HG03139 (cell line): ENCODE measurements at regions not wholly inside any gene's neighbourhood (a gene's known extent, or its start where the extent isn't known, plus 50 kb on each side); places are given as distances from the start of the nearest gene placed in this dataset.
A peak's percentile ranks its signal among the peaks of the same experiment; 100 is the strongest.

Experiments
- ATAC-seq: cut with Tn5 transposase; IDR thresholded peaks from one replicate; pipeline ENCODE4 v1.9.1; 2021; ENCODE audit not compliant: unreplicated experiment

DNA sequence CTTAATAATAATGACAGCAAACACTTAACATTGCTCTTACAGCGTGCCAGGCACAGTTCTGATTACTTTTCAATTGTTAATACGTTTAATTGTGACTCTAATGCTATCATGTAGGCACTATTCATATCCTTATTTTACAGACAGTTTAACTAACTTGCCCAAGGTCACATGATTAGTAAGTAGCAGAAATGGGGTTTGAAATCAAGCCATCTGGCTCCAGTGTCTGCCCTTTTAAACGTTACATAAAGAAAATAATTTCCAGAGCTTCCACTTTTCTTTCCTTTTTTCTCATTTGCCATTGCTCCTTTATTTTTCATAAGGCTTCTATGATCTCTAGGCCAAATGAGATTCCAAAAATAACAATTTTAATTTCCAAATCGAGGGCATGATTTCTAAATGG is 50.6 kb upstream of the IKZF2 start:
- no peak for ATAC-seq

DNA sequence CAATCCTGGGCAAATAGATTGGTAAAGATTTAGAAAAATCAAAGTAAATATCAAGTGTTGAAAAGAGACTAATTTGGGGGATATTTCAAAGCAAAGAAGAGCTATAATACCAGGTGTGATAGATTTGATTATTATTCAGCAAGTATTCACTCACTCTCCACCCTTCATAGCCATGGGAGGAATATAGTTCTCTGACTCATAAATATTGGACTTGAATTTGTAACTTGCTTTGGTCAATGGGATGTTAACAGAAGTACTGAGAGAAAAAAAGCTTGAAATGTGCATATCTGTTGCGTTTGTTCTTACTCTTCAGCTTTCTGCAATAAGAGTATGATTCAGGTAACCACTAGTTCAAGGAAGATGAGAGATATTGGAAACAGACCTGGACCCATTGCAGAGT is 54.5 kb upstream of the IKZF2 start:
- ATAC-seq, result no peak

GRCh38 chr2:213213186-213213585 is 61.8 kb upstream of the IKZF2 start:
- no peak for ATAC-seq

DNA sequence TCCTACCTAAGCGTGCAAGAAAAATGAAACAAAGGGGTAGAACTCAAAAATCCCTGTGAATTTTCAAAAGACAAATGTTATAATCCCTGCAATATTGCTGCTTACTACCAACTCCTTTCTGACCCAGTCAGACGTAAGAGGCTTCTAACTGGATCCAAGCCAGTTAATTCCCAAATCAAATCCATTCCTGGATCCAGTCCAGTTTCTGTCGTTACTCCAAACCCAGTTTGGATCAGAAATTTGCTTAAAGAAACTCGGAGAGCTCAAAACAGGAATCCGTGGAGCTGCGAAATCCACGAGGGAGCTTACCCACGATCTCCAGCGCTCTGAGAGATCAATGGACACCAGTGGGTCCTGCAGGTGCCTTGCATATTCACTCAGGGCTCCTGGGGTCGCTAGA is 62.8 kb upstream of the IKZF2 start:
- ATAC-seq, result no peak

- no peak for ATAC-seq
These were observed 65.0 kb upstream of the IKZF2 start for GRCh38 chr2:213216461-213216860.

DNA sequence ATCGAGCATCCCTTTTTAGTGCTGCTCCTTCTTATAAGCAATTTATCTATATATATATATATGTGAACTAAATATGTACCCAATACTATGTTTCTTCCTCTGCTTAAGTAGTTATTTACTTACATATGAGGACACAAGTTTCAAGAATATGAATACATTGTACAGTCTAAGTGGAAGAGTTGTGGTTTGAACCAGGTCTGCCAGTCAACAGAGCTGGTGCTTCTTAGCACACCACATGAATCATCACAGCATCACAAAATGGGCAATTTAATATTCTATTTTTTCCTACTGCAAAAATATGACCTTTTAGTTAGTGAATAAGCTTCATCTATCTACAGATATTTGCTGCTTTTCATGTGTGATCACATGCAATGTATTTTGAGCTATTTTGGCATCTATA is 64.4 kb upstream of the SPAG16 start:
- ATAC-seq, result no peak

- ATAC-seq, result peak; percentile 50
These were observed 63.2 kb upstream of the SPAG16 start for GRCh38 chr2:213220967-213221603.

DNA sequence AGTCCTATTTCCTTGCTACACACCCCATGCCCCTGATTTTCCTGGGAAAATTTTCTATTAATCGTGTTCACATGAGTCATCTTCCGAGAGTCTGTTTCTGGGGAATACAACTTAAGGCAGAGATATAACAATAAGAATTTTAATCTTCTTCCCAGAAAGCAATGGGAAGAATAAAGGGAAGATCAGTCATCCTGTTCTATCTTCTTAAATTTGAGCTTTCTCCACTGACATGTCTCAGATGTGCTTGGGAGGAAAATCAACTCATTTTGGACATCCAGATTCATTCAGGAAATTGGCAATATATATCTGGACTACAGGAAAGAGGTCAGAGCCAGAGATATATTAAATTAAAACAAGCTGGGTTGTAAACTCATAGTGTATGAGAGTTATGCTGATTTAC is 62.3 kb upstream of the SPAG16 start:
- no peak for ATAC-seq

DNA sequence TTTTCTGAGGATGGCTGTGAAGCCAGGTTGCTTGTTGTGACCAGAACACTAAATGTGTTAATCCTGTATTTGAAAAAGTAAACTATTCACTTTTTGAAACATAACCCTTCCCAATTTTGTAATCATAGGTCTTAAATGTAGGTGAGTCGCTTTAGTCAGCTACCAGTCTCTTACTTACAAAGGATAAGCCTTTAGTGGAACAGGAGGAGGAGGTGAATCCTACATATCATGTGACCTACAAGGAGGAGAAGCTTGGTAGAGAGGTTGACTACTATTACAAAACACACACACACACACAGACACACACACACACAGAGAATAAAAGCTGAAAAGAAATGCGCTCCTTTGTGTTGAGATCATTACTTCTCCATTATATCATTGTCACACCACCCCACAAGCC is 59.9 kb upstream of the SPAG16 start:
- ATAC-seq, result no peak

GRCh38 chr2:213225866-213226265 is 58.4 kb upstream of the SPAG16 start:
- ATAC-seq, result no peak

- peak; percentile 87 for ATAC-seq
These were observed 56.8 kb upstream of the SPAG16 start for GRCh38 chr2:213227458-213227857.

DNA sequence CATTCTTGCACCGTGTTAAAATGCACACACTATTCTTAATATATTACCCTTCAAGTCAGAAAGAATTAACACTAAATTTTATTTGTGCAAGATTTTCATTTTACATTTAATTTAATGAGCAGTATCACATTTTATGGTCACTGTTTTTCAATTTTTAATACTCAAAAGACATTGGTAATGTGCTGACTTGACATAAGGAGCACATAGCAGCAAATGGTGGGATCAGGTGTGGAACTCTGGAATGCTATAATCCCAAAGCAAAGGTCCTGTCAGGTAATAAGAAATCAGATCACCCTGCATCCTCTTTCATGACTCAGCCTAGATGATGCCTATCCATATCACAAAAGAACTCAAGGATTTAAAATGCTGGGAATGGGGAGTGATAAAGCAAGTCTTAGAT is 55.6 kb upstream of the SPAG16 start:
- no peak for ATAC-seq

DNA sequence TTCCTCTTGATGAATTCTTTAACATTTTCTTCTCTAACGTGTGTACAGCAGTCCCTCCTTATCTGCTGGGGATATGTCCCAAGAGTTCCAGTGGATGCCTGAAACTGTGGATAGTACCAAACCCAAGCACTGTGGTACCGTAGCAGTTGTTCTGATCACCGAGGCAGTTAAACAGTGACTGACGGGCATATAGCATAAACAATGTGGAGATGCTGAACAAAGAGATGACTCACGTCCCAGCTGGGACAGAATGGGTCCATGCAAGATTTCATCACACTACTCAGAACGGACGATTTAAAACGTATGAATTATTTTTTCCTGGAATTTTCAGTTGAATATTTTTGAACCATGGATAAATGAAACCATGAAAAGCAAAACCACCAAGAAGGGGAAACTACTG is 54.5 kb upstream of the SPAG16 start:
- ATAC-seq, result no peak

DNA sequence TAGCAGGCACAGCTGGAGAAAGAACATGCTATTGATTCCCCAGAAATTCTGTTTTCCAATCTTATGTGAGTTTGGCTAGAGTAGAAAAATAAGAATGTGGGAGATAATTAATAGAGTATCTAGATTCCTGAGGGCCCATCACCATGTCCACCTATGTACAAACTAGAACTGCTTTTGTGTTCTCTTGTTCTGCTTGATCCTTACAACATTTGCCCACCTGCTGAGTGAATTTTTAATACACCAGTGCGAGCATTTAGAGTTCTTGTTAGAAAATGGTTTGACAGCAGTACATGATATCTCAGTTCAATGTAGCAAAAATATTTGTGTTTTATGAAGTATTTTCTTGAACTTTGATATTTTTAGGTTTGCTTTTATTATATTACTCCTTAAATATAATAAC is 52.3 kb upstream of the SPAG16 start:
- no peak for ATAC-seq

DNA sequence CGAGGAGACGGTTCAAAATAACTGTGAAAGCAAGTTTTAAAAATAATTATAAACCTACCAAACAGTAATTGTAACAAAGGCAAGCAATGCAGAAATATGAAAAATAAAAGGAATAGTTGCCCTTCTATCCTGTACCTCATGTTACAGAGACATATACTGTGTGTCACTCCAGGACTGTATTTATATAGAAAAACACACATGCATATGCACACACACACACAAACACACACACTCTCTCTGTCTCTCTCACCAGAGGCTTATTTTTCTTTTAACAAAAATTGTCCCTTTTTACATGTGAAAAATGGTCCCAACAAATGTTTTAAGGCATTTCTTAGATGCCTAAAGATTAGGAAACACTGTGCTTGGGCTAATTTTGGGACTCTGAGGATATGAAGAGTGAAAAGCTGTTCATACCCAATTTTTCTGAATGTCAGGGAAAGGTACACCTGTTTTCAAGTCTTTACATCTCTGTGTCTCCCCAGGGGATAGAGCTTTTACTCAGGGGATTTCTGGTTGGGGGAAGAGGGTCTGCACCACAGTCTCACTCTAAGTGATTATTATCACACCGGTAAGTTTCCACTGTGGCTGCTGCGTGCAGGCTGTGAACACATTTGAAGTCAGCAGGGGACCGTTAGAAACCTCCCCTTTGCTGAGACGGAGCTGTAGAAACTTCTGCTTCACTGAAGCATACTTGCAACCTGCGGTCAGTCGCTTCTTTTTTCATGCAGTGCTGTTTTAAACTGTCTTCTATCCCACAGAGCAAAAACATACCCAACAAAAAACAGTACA is 51.4 kb upstream of the SPAG16 start:
- peak; percentile 88 for ATAC-seq

GRCh38 chr2:213233438-213234330 is 50.6 kb upstream of the SPAG16 start:
- no peak for ATAC-seq
